ENCODE measurements at regions not wholly inside any gene's neighbourhood (a gene's known extent, or its start where the extent isn't known, plus 50 kb on each side); places are given as distances from the start of the nearest gene placed in this dataset.

GRCh38 chr12:13318231-13319015 is 121.9 kb downstream of the EMP1 start:
- no peak overlapping the region for H3K27ac ChIP-seq
- no peaks in the 10 kb centered on the region for H3K27me3 ChIP-seq (ENCODE audit: insufficient read depth, low read depth)
- TF ChIP-seq CTCF (conservative IDR thresholded peaks at IDR 0.05; ENCODE audit: low read depth, low read length) = no peak
- no peak overlapping the region for H2AFZ ChIP-seq (ENCODE audit: low read depth)
- H3K4me3 ChIP-seq (IDR thresholded peaks at IDR 0.05; ENCODE audit: insufficient read depth, low read depth, low read length) = no peak overlapping the region
- H3K9ac ChIP-seq = no peak overlapping the region
- no peak overlapping the region for H3K4me2 ChIP-seq
- H3K4me1 ChIP-seq (ENCODE audit: low read depth, poor library complexity, severe bottlenecking) = no peaks in the 10 kb centered on the region
- no peaks in the 10 kb centered on the region for H3K79me2 ChIP-seq (ENCODE audit: insufficient read depth, low read depth)
- no peaks in the 10 kb centered on the region for H3K36me3 ChIP-seq (ENCODE audit: insufficient read depth)
- no peaks in the 10 kb centered on the region for H4K20me1 ChIP-seq (ENCODE audit: insufficient read depth)

GRCh38 chr12:13316587-13317246 is 120.2 kb downstream of the EMP1 start:
- no peak overlapping the region for H2AFZ ChIP-seq (ENCODE audit: low read depth)
- H3K4me1 ChIP-seq (ENCODE audit: low read depth, poor library complexity, severe bottlenecking) = no peaks in the 10 kb centered on the region
- TF ChIP-seq CTCF (conservative IDR thresholded peaks at IDR 0.05; ENCODE audit: low read depth, low read length) = no peak
- H3K27ac ChIP-seq = no peak overlapping the region
- H3K9ac ChIP-seq = no peak overlapping the region
- no peaks in the 10 kb centered on the region for H3K79me2 ChIP-seq (ENCODE audit: insufficient read depth, low read depth)
- no peaks in the 10 kb centered on the region for H3K36me3 ChIP-seq (ENCODE audit: insufficient read depth)
- no peak overlapping the region for H3K4me3 ChIP-seq (IDR thresholded peaks at IDR 0.05; ENCODE audit: insufficient read depth, low read depth, low read length)
- no peak overlapping the region for H3K4me2 ChIP-seq
- no peaks in the 10 kb centered on the region for H4K20me1 ChIP-seq (ENCODE audit: insufficient read depth)
- H3K27me3 ChIP-seq (ENCODE audit: insufficient read depth, low read depth) = no peaks in the 10 kb centered on the region

- H4K20me1 ChIP-seq (ENCODE audit: insufficient read depth) = no peaks in the 10 kb centered on the region
- H3K9ac ChIP-seq = no peak overlapping the region
- H3K4me3 ChIP-seq (IDR thresholded peaks at IDR 0.05; ENCODE audit: insufficient read depth, low read depth, low read length) = no peak overlapping the region
- H3K79me2 ChIP-seq (ENCODE audit: insufficient read depth, low read depth) = no peaks in the 10 kb centered on the region
- no peak overlapping the region for H3K27ac ChIP-seq
- H3K27me3 ChIP-seq (ENCODE audit: insufficient read depth, low read depth) = no peaks in the 10 kb centered on the region
- H3K4me2 ChIP-seq = no peak overlapping the region
- no peak overlapping the region for H2AFZ ChIP-seq (ENCODE audit: low read depth)
- TF ChIP-seq CTCF (conservative IDR thresholded peaks at IDR 0.05; ENCODE audit: low read depth, low read length) = no peak
- H3K36me3 ChIP-seq (ENCODE audit: insufficient read depth) = no peaks in the 10 kb centered on the region
- H3K4me1 ChIP-seq (ENCODE audit: low read depth, poor library complexity, severe bottlenecking) = no peaks in the 10 kb centered on the region
Observed at GRCh38 chr12:13313886-13314285, 117.4 kb downstream of the EMP1 start.

GRCh38 chr12:13311551-13311950 is 115.0 kb downstream of the EMP1 start:
- H3K27me3 ChIP-seq (ENCODE audit: insufficient read depth, low read depth) = no peaks in the 10 kb centered on the region
- no peak overlapping the region for H3K27ac ChIP-seq
- no peak overlapping the region for H3K4me2 ChIP-seq
- no peaks in the 10 kb centered on the region for H3K79me2 ChIP-seq (ENCODE audit: insufficient read depth, low read depth)
- H3K4me3 ChIP-seq (IDR thresholded peaks at IDR 0.05; ENCODE audit: insufficient read depth, low read depth, low read length) = no peak overlapping the region
- no peaks in the 10 kb centered on the region for H4K20me1 ChIP-seq (ENCODE audit: insufficient read depth)
- H3K9ac ChIP-seq = no peak overlapping the region
- no peak for TF ChIP-seq CTCF (conservative IDR thresholded peaks at IDR 0.05; ENCODE audit: low read depth, low read length)
- H2AFZ ChIP-seq (ENCODE audit: low read depth) = no peak overlapping the region
- H3K36me3 ChIP-seq (ENCODE audit: insufficient read depth) = no peaks in the 10 kb centered on the region
- H3K4me1 ChIP-seq (ENCODE audit: low read depth, poor library complexity, severe bottlenecking) = no peaks in the 10 kb centered on the region
